ENCODE measurements at regions not wholly inside any gene's neighbourhood (a gene's known extent, or its start where the extent isn't known, plus 50 kb on each side); places are given as distances from the start of the nearest gene placed in this dataset.

DNA sequence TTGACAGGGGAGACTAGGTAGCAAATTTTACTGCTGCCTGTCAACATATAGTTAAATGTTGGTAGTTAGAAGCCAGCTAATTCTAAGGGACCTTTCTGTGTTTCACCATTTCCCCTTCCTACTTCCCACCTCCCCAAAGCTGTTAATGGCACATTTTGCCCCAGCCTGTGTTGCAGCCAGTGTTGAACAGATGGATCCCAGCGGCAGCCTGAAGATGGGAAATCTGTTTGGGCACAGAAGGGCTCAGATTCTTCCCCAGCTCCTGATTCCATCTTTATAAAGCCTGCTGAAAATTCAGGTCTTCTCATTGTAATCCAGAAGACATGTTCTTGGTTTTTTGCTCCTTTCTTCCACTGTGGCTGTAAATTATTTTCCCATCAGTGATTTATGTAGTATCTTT lies 89.0 kb downstream of the SPRY1 start:
- TF ChIP-seq, protein P1, sequence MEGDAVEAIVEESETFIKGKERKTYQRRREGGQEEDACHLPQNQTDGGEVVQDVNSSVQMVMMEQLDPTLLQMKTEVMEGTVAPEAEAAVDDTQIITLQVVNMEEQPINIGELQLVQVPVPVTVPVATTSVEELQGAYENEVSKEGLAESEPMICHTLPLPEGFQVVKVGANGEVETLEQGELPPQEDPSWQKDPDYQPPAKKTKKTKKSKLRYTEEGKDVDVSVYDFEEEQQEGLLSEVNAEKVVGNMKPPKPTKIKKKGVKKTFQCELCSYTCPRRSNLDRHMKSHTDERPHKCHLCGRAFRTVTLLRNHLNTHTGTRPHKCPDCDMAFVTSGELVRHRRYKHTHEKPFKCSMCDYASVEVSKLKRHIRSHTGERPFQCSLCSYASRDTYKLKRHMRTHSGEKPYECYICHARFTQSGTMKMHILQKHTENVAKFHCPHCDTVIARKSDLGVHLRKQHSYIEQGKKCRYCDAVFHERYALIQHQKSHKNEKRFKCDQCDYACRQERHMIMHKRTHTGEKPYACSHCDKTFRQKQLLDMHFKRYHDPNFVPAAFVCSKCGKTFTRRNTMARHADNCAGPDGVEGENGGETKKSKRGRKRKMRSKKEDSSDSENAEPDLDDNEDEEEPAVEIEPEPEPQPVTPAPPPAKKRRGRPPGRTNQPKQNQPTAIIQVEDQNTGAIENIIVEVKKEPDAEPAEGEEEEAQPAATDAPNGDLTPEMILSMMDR (IDR thresholded peaks at IDR 0.05), result no peak
- no peak for TF ChIP-seq ZFX (IDR thresholded peaks at IDR 0.05; ENCODE audit: borderline replicate concordance)

Data from 22Rv1 (cell line).